ENCODE measurements at regions not wholly inside any gene's neighbourhood (a gene's known extent, or its start where the extent isn't known, plus 50 kb on each side); places are given as distances from the start of the nearest gene placed in this dataset.

GRCh38 chr5:175374166-175374875 lies 69.7 kb downstream of the DRD1 start:
- TF ChIP-seq EZH2 (IDR thresholded peaks at IDR 0.05; ENCODE audit: borderline replicate concordance, low read length) (no peak), CTCF (IDR thresholded peaks at IDR 0.05; ENCODE audit: low read length) (no peak)
- H3K27ac ChIP-seq (ENCODE audit: low read depth, low read length, poor library complexity, severe bottlenecking): no peak overlapping the region
- no peaks in the 10 kb centered on the region for H3F3A ChIP-seq (ENCODE audit: insufficient read depth, low read length)
- H3K4me2 ChIP-seq (ENCODE audit: low read length): no peak overlapping the region
- H3K9ac ChIP-seq (ENCODE audit: low read length): no peak overlapping the region
- H3K4me1 ChIP-seq (ENCODE audit: insufficient read depth, low read length, severe bottlenecking): no peaks in the 10 kb centered on the region
- H3K27me3 ChIP-seq (ENCODE audit: insufficient read depth, low read length): no peaks in the 10 kb centered on the region
- no peak overlapping the region for H3K4me3 ChIP-seq (ENCODE audit: low read depth, low read length, poor library complexity, severe bottlenecking)
- H3K36me3 ChIP-seq (ENCODE audit: insufficient read depth, low read length): no peaks in the 10 kb centered on the region
- H3K9me2 ChIP-seq (ENCODE audit: low read depth, low read length): no peaks in the 10 kb centered on the region
- no peaks in the 10 kb centered on the region for H3K79me2 ChIP-seq (ENCODE audit: insufficient read depth, low read length)
- H2AFZ ChIP-seq (ENCODE audit: low read length): no peak overlapping the region
- no peaks in the 10 kb centered on the region for H4K20me1 ChIP-seq (ENCODE audit: insufficient read depth, low read length)
- no peaks in the 10 kb centered on the region for H3K9me3 ChIP-seq (ENCODE audit: low read length)

- Histone ChIP-seq H3K27me3 (ENCODE audit: insufficient read depth, low read length) (no peaks in the 10 kb centered on the region), H3K4me1 (ENCODE audit: insufficient read depth, low read length, severe bottlenecking) (no peaks in the 10 kb centered on the region), H3K27ac (ENCODE audit: low read depth, low read length, poor library complexity, severe bottlenecking) (no peak overlapping the region), H4K20me1 (ENCODE audit: insufficient read depth, low read length) (no peaks in the 10 kb centered on the region), H3F3A (ENCODE audit: insufficient read depth, low read length) (no peaks in the 10 kb centered on the region), H3K4me2 (ENCODE audit: low read length) (no peak overlapping the region), H3K79me2 (ENCODE audit: insufficient read depth, low read length) (no peaks in the 10 kb centered on the region), H3K4me3 (ENCODE audit: low read depth, low read length, poor library complexity, severe bottlenecking) (no peak overlapping the region), H3K9me3 (ENCODE audit: low read length) (no peaks in the 10 kb centered on the region), H3K36me3 (ENCODE audit: insufficient read depth, low read length) (no peaks in the 10 kb centered on the region), H3K9me2 (ENCODE audit: low read depth, low read length) (no peaks in the 10 kb centered on the region), H2AFZ (ENCODE audit: low read length) (no peak overlapping the region), H3K9ac (ENCODE audit: low read length) (no peak overlapping the region)
- TF ChIP-seq EZH2 (IDR thresholded peaks at IDR 0.05; ENCODE audit: borderline replicate concordance, low read length) (no peak), CTCF (IDR thresholded peaks at IDR 0.05; ENCODE audit: low read length) (no peak)
These were observed 78.1 kb downstream of the DRD1 start for GRCh38 chr5:175365866-175366265.

- no peaks in the 10 kb centered on the region for H3K9me3 ChIP-seq (ENCODE audit: low read length)
- H4K20me1 ChIP-seq (ENCODE audit: insufficient read depth, low read length): no peaks in the 10 kb centered on the region
- no peak overlapping the region for H3K9ac ChIP-seq (ENCODE audit: low read length)
- no peaks in the 10 kb centered on the region for H3K9me2 ChIP-seq (ENCODE audit: low read depth, low read length)
- no peaks in the 10 kb centered on the region for H3K4me1 ChIP-seq (ENCODE audit: insufficient read depth, low read length, severe bottlenecking)
- H3F3A ChIP-seq (ENCODE audit: insufficient read depth, low read length): no peaks in the 10 kb centered on the region
- no peaks in the 10 kb centered on the region for H3K36me3 ChIP-seq (ENCODE audit: insufficient read depth, low read length)
- no peak for TF ChIP-seq EZH2 (IDR thresholded peaks at IDR 0.05; ENCODE audit: borderline replicate concordance, low read length)
- no peak for TF ChIP-seq CTCF (IDR thresholded peaks at IDR 0.05; ENCODE audit: low read length)
- no peak overlapping the region for H3K27ac ChIP-seq (ENCODE audit: low read depth, low read length, poor library complexity, severe bottlenecking)
- no peak overlapping the region for H3K4me2 ChIP-seq (ENCODE audit: low read length)
- H3K27me3 ChIP-seq (ENCODE audit: insufficient read depth, low read length): no peaks in the 10 kb centered on the region
- no peak overlapping the region for H3K4me3 ChIP-seq (ENCODE audit: low read depth, low read length, poor library complexity, severe bottlenecking)
- no peak overlapping the region for H2AFZ ChIP-seq (ENCODE audit: low read length)
- no peaks in the 10 kb centered on the region for H3K79me2 ChIP-seq (ENCODE audit: insufficient read depth, low read length)
These were observed 80.7 kb downstream of the DRD1 start for GRCh38 chr5:175363300-175363699.

Measured in OCI-LY1 (cell line).